Sciatic nerve (tissue), 2 donors: ENCODE measurements at regions not wholly inside any gene's neighbourhood (a gene's known extent, or its start where the extent isn't known, plus 50 kb on each side); places are given as distances from the start of the nearest gene placed in this dataset.

Experiments
- ATAC-seq: fragments of 200-7000 bp; cut with Tn5 transposase; one replicate; pipeline ENCODE4 v1.9.1; 2020; ENCODE audit warnings: mild to moderate bottlenecking, moderate library complexity
- DNase-seq: peaks from one replicate; pipeline ENCODE4 v3.0.0-alpha.2; 2020; ENCODE audit warnings: low spot score
- intact Hi-C: fragments of 100-400 bp; cut with DNase I; formaldehyde crosslinking; loops from one replicate; pipeline ENCODE4 v1.14.2; 2022
- donor health status: DM: no; HTN: no; CAD: no.
- donor health status: DM: no; HTN: no; CAD: no.

DNA sequence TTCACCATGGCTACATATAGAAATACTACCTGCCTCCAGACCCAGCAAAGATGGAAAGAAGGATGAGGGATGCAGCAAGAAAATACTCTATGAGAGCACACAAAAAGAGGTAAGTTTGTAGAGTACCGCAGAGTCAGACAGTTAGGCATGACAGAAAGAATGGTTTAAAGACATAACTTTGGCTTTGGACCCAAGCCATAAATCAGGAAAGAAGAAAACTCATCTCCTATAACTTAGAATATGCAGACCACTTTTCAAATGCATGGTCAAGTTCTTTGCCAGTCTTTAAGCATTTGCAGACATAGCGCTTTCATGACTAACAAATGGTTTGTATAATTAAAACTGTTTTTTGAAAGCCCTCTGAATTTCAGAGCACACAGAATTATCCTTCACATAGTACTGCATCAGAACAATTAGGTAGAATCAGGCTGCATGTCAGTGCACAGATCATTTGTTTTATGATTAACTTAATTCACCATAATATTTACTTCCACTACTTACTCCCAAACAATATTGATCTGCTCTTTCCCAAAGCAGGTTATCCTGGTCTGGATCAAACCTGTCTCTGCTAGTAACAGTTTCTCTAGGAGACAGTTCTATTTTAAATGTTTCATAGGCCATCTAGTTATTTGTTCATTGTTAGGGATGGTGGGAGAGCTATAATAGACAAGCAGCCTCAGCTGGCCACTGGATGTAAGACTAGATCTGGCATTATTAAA, 280.7 kb upstream of the NR5A2 start:
- intact Hi-C loops = no loop called here
- ATAC-seq (no peak), DNase-seq (no peak)

DNA sequence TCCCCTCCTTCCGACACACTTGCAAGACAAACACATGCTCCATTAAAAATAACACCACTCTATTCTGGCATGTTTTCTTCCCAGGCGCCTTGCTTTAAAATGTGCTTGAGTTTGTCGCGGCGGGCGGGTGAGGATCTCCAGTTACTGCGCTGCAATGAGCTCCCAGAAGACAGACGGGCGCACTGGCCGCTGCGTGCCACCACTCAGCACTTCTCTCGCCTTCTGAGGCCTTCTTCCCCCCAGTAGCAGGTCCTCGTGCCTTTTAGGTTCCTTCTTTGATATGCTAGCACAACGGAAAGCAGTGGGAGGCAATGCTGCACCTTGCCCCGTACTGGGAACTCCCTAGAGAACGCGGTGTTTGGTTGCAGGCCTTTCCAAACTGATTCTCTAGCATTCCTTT, 279.5 kb upstream of the NR5A2 start:
- intact Hi-C loops = no loop called here
- ATAC-seq = no peak
- no peak for DNase-seq

- intact Hi-C loops = no loop called here
- ATAC-seq = no peak
- DNase-seq = no peak
These were observed 276.0 kb upstream of the NR5A2 start for GRCh38 chr1:199751506-199751905.

DNA sequence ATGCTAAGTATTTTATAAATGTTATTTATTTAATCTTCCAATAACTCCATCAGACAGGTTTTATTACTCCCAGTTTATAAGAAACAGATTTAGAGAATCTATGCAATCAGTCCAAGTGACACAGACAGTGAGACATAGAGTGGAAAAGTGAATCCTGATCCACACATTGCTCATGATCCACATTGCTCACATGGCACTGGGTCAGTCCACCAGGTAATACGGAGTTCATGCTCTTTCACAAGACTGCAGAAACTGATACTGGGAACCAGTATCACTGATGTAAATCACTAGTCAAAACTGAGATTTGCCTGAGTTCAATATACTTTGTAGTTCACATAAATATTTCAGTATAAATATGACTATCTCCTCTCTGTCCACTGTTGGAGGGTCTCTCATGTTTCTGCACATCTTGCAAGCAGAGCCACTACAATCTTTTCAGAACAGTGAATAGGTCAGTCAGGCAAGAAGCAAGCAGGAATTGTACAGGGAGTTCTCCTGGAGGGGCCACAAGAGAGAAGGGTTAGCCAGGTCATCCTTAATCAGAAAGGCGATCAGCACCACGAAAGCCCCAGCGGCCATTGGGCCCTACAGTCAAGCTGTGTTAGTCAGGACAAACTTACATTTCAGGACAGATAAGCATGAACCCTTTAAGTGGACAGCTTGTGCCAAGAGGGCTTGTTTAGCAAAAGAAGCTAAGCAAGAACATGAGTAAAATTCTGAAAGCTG, 275.4 kb upstream of the NR5A2 start:
- ATAC-seq (no peak), DNase-seq (no peak)
- intact Hi-C loops = no loop called here

- DNase-seq (no peak), ATAC-seq (no peak)
- intact Hi-C loops = no loop called here
These were observed 274.9 kb upstream of the NR5A2 start for GRCh38 chr1:199752688-199753027.

GRCh38 chr1:199753513-199753912, 274.0 kb upstream of the NR5A2 start:
- no peak for ATAC-seq
- intact Hi-C loops = no loop called here

GRCh38 chr1:199756066-199756465, 271.4 kb upstream of the NR5A2 start:
- DNase-seq (no peak), ATAC-seq (no peak)
- intact Hi-C loops = no loop called here

More at GRCh38 chr1:199753513-199753912, 274.0 kb upstream of the NR5A2 start:
- no peak for DNase-seq

DNA sequence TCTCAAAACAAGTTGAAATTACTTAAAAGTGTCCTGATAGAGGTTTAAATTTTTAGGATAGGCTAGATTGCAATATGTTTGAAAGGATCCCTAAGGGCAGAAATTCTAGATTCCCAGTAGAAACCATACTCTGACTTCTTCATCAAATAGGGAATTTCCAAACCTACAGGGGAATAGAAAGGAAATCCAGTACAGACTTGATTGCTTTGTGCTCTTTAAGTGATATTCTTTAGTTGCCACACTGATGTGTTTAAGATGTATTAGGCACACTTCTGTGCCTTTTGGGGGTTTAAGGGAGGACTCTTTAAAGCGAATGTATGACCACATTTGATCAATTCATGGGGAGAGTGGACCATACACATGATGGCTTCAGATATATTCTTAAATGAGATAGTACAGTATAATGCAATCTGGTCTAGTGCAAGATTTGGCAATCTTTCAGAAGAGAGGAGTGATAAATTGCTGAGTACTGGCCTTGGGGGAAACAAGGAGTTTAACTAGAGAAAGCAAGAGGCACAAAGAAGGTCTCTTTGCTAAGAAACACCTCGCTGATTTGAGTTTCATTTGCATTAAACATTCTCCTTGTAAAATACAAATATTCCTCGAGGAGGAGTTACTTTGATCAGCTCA, 268.8 kb upstream of the NR5A2 start:
- ATAC-seq (no peak), DNase-seq (no peak)
- intact Hi-C loops = no loop called here

GRCh38 chr1:199759268-199759730, 268.2 kb upstream of the NR5A2 start:
- DNase-seq (no peak), ATAC-seq (no peak)
- intact Hi-C loops = no loop called here

DNA sequence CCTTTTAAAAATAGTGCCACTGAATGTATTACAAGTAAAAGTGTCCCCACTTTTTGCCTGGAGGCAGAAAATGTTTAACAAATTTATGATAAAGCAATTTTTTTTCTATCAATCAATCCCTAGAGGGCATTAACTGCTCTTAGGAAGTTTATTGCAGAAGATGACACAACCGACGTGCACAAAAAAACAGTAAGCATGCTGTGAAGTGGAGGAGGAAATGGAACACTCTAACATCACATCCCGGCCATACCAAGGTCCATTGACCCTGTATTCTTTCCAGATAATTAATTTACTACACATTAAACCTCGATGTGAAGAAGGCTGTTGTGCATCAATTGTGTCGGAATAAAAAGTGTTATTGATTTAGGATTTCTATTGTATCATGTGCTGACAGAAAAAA, 264.9 kb upstream of the NR5A2 start:
- intact Hi-C loops = no loop called here
- no peak for DNase-seq
- no peak for ATAC-seq

GRCh38 chr1:199766218-199766792, 261.2 kb upstream of the NR5A2 start:
- DNase-seq = no peak
- intact Hi-C loops = no loop called here
- ATAC-seq = no peak

GRCh38 chr1:199767700-199768099, 259.8 kb upstream of the NR5A2 start:
- ATAC-seq = no peak
- intact Hi-C loops = no loop called here
- DNase-seq = no peak

DNA sequence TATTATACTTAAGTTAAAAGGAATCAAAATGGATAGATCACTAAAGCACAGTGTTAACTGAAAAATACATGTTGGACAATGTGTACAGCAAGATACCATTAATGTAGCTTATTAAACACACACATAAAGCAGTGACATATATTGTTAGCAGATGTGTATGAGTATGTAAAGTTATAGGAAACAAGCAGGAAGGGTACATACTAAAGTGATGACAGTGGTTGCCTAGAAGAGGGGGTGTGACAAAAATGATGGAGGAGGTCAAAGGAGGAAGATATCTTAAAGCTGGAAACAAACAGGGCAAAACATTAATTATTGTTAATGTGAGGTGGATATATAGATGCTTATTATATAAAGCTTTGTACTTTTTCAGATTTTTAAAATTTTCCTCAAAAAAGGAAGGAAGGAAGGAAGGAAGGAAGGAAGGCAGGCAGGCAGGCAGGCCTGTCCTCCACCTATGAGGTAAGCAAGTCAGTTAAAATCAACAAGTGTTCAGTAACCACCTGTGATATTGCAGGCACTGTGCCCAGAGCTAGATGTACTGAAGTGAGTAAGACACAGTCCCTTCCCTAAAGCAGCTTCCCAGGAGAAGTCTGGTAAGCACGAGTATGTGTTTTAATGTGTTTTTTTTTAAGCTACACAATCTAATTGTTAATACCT, 252.9 kb upstream of the NR5A2 start:
- DNase-seq = no peak
- ATAC-seq = no peak
- intact Hi-C loops = no loop called here

GRCh38 chr1:199776768-199777497, 250.6 kb upstream of the NR5A2 start:
- ATAC-seq = no peak
- intact Hi-C loops = no loop called here

GRCh38 chr1:199778324-199778955, 249.1 kb upstream of the NR5A2 start:
- DNase-seq = no peak
- no peak for ATAC-seq
- intact Hi-C loops = no loop called here

More at GRCh38 chr1:199776768-199777497, 250.6 kb upstream of the NR5A2 start:
- DNase-seq = no peak

- no peak for ATAC-seq
- intact Hi-C loops = no loop called here
- no peak for DNase-seq
These were observed 247.4 kb upstream of the NR5A2 start for GRCh38 chr1:199780091-199780490.

DNA sequence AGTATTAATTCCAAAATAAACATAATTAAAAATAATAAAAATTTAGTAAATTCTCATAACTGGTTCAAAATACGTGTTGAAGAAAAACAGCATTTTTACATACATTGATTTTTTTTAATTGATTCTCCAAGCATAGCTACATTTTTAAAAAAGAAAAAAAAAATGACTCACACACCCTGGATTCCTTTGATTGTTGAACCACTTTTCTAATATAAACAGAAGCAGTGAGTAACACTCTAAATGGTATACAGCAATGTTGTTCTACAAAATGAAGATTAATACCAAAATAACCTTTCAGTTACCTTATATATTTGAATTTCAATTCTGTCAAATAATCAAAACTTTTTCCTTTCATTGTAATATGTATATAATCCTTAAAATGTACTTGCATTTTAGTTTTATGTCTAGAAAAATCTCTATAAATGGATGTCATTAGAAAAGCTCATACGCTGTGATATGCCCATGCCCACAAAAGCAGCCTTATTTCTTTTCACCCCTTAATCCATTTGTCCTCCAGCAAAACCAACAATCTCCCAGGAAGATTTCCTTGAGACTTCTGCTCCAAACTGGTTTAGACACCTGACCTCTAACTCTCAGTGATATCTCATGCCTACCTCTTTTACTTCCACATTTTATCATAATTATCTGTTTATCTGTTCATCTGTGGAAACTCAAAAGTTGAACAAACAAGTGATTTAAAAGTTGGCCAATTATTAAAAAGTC, 246.4 kb upstream of the NR5A2 start:
- DNase-seq = no peak
- ATAC-seq = no peak
- intact Hi-C loops = no loop called here
